HEK293 (cell line): ENCODE measurements at regions not wholly inside any gene's neighbourhood (a gene's known extent, or its start where the extent isn't known, plus 50 kb on each side); places are given as distances from the start of the nearest gene placed in this dataset.

ENCODE experiments used
- CTCF ChIA-PET: fragments of 350-600 bp; formaldehyde crosslinking; extraction: SDS; loops from one replicate; lab custom pipeline; 2021; ENCODE audit warnings: antibody characterized with exemption; lab: Yijun Ruan, JAX
- POLR2A ChIA-PET: fragments of 300-600 bp; formaldehyde crosslinking; extraction: SDS; loops from one replicate; lab custom pipeline; 2020; ENCODE audit warnings: antibody characterized with exemption, inconsistent platforms; lab: Yijun Ruan, JAX
- H3K27ac ChIP-seq: fragments of 200-500 bp; sonication (Bioruptor generic); 2 replicates; pipeline ENCODE4 v1.5.1; 2014; ENCODE audit warnings: low read depth, low read length, control low read depth, inconsistent platforms; ENCODE audit errors: extremely low read depth
- H3K36me3 ChIP-seq, 2 experiments: fragments of 200-500 bp in 1 of 2; sonication (Bioruptor generic) in 1 of 2; 1 replicate in 1 of 2; 2 replicates in 1 of 2; pipeline ENCODE4 v1.5.1; 2014 to 2017; ENCODE audit warnings: inconsistent platforms in 2 of 2, low read length in 2 of 2; ENCODE audit not compliant: control insufficient read depth in 2 of 2, insufficient read depth in 1 of 2
- H3K4me1 ChIP-seq: fragments of 200-500 bp; sonication (Bioruptor generic); 2 replicates; pipeline ENCODE4 v1.5.1; 2014; ENCODE audit warnings: mild to moderate bottlenecking, low read length, inconsistent platforms; ENCODE audit not compliant: control insufficient read depth, insufficient read depth
- H3K4me3 ChIP-seq: 2 replicates; pipeline ENCODE4 v1.5.1; 2011; ENCODE audit warnings: low read depth, mild to moderate bottlenecking, control low read depth, low read length, moderate library complexity
- H3K9me3 ChIP-seq: fragments of 200-500 bp; sonication (Bioruptor generic); 2 replicates; pipeline ENCODE4 v1.5.1; 2014; ENCODE audit warnings: low read depth, low read length, inconsistent platforms; ENCODE audit not compliant: control insufficient read depth, insufficient read depth
- ELK4 ChIP-seq: IDR thresholded peaks from 2 replicates; pipeline ENCODE4 v1.6.1; 2011; ENCODE audit warnings: mild to moderate bottlenecking, low read depth, low read length, borderline replicate concordance
- GFI1B ChIP-seq: fragments of 450-650 bp; formaldehyde crosslinking; IDR thresholded peaks from 2 replicates; pipeline ENCODE4 v1.5.1; 2016; ENCODE audit warnings: missing biosample characterization, missing genetic modification characterization
- REPIN1 ChIP-seq: fragments of 450-650 bp; formaldehyde crosslinking; IDR thresholded peaks from 2 replicates; pipeline ENCODE4 v1.5.1; 2017; ENCODE audit warnings: missing biosample characterization, missing genetic modification characterization, low read depth
- ZFHX2 ChIP-seq: fragments of 450-650 bp; formaldehyde crosslinking; conservative IDR thresholded peaks from 2 replicates; pipeline ENCODE4 v1.5.1; 2016; ENCODE audit warnings: missing biosample characterization, missing genetic modification characterization
- ZFP3 ChIP-seq: fragments of 450-650 bp; formaldehyde crosslinking; IDR thresholded peaks from 2 replicates; pipeline ENCODE4 v1.5.1; 2016; ENCODE audit warnings: low read depth, missing biosample characterization, missing genetic modification characterization
- ZNF174 ChIP-seq: fragments of 450-650 bp; formaldehyde crosslinking; IDR thresholded peaks from 2 replicates; pipeline ENCODE4 v1.5.0; 2017; ENCODE audit warnings: missing biosample characterization, mild to moderate bottlenecking, missing genetic modification characterization
- ZNF18 ChIP-seq: fragments of 450-650 bp; formaldehyde crosslinking; IDR thresholded peaks from 2 replicates; pipeline ENCODE4 v1.5.1; 2016; ENCODE audit warnings: missing biosample characterization, missing genetic modification characterization
- ZNF350 ChIP-seq: fragments of 450-650 bp; formaldehyde crosslinking; IDR thresholded peaks from 2 replicates; pipeline ENCODE4 v1.5.0; 2017; ENCODE audit warnings: missing biosample characterization, mild to moderate bottlenecking, missing genetic modification characterization
- ZNF362 ChIP-seq: fragments of 450-650 bp; formaldehyde crosslinking; IDR thresholded peaks from 2 replicates; pipeline ENCODE4 v1.5.1; 2016; ENCODE audit warnings: missing biosample characterization, missing genetic modification characterization
- ZNF391 ChIP-seq: fragments of 450-650 bp; formaldehyde crosslinking; IDR thresholded peaks from 2 replicates; pipeline ENCODE4 v1.5.1; 2016; ENCODE audit warnings: low read depth, missing biosample characterization, missing genetic modification characterization, borderline replicate concordance
- ZNF518A ChIP-seq: fragments of 450-650 bp; formaldehyde crosslinking; conservative IDR thresholded peaks from 2 replicates; pipeline ENCODE4 v1.5.1; 2016; ENCODE audit warnings: low read depth, missing biosample characterization, missing genetic modification characterization
- ZNF529 ChIP-seq: fragments of 450-650 bp; formaldehyde crosslinking; IDR thresholded peaks from 2 replicates; pipeline ENCODE4 v1.5.1; 2017; ENCODE audit warnings: missing genetic modification characterization, missing biosample characterization; ENCODE audit not compliant: insufficient replicate concordance
- ZNF777 ChIP-seq: fragments of 450-650 bp; formaldehyde crosslinking; IDR thresholded peaks from 2 replicates; pipeline ENCODE4 v1.5.1; 2017; ENCODE audit warnings: missing biosample characterization, missing genetic modification characterization, borderline replicate concordance
- ZNF785 ChIP-seq: fragments of 450-650 bp; formaldehyde crosslinking; IDR thresholded peaks from 2 replicates; pipeline ENCODE4 v1.5.1; 2016; ENCODE audit warnings: missing biosample characterization, missing genetic modification characterization
- ZNF792 ChIP-seq: fragments of 450-650 bp; formaldehyde crosslinking; IDR thresholded peaks from 2 replicates; pipeline ENCODE4 v1.5.1; 2016; ENCODE audit warnings: missing biosample characterization, missing genetic modification characterization

GRCh38 chr10:128971374-128972035 is 495.5 kb upstream of the MGMT start (continued):
- no peak for TF ChIP-seq ZNF518A (tag by site-specific recombination)
- no peak for TF ChIP-seq ZNF350
- no peak for TF ChIP-seq ZFHX2 (tag by site-specific recombination)
- TF ChIP-seq ZNF529 (tag by site-specific recombination) = no peak
- TF ChIP-seq ZNF777 (tag by site-specific recombination) = no peak
- no peak for TF ChIP-seq ZNF18 (tag by site-specific recombination)

- Histone ChIP-seq H3K4me3 (no peak overlapping the region), H3K36me3 (no peaks in the 10 kb centered on the region), H3K9me3 (no peaks in the 10 kb centered on the region), H3K4me1 (peaks cover 3% of the 10 kb centered on the region; the same call in 1 of the 2 replicates), H3K27ac (no peak overlapping the region)
- CTCF ChIA-PET = no interaction called here
- no peak for TF ChIP-seq ZNF391 (tag by site-specific recombination)
- no peak for TF ChIP-seq ZNF362 (tag by site-specific recombination)
- no peak for TF ChIP-seq GFI1B (tag by site-specific recombination)
- TF ChIP-seq ZNF785 (tag by site-specific recombination) = no peak
- TF ChIP-seq REPIN1 (tag by site-specific recombination) = no peak
- TF ChIP-seq ZNF174 (tag by site-specific recombination) = no peak
- no peak for TF ChIP-seq ZFP3 (tag by site-specific recombination)
- no peak for TF ChIP-seq ZNF792
- no peak for TF ChIP-seq ELK4
- POLR2A ChIA-PET = no interaction called here
These were observed 495.0 kb upstream of the MGMT start for GRCh38 chr10:128972036-128972405.
